Esophagus muscularis mucosa (tissue), 4 donors: ENCODE measurements at regions not wholly inside any gene's neighbourhood (a gene's known extent, or its start where the extent isn't known, plus 50 kb on each side); places are given as distances from the start of the nearest gene placed in this dataset.
"Not testable (repeated sequence)": the region's sequence is repeated elsewhere in the genome, so short reads cannot be mapped to it uniquely, and the experiment has no call there.

Experiments
- DNase-seq: peaks from one replicate; pipeline ENCODE4 v3.0.0-alpha.2; 2017; ENCODE audit errors: extremely low spot score
- H3K27ac ChIP-seq, 4 donors: fragments of 200-600 bp; sonication (generic); replicated peaks in 1 of 4; 1 replicate in 3 of 4; 2 replicates in 1 of 4; pipeline ENCODE4 v1.5.1; 2016 to 2019; ENCODE audit warnings: mild to moderate bottlenecking in 1 of 4
- H3K27me3 ChIP-seq, 4 donors: fragments of 200-600 bp; sonication (generic); one replicate each; pipeline versions ENCODE4 v1.5.1 to v1.6.0; 2016 to 2019
- H3K36me3 ChIP-seq, 4 donors: fragments of 200-600 bp; sonication (generic); one replicate each; pipeline ENCODE4 v1.5.1; 2016 to 2019
- H3K4me1 ChIP-seq, 4 donors: fragments of 200-600 bp; sonication (generic); one replicate each; pipeline ENCODE4 v1.5.1; 2016 to 2019
- H3K4me3 ChIP-seq, 4 donors: fragments of 200-600 bp; sonication (generic); 1 replicate in 2 of 4; 2 replicates in 2 of 4; pipeline ENCODE4 v1.5.1; 2016 to 2019; ENCODE audit warnings: mild to moderate bottlenecking in 4 of 4, moderate library complexity in 1 of 4
- H3K9me3 ChIP-seq, 4 donors: fragments of 200-600 bp; sonication (generic); 1 replicate in 3 of 4; 2 replicates in 1 of 4; pipeline ENCODE4 v1.5.1; 2016 to 2019
- CTCF ChIP-seq, 3 experiments: fragments of 200-600 bp in 2 of 3; fragments of 450-650 bp in 1 of 3; sonication (generic) in 2 of 3; IDR thresholded peaks; one replicate each; pipeline ENCODE4 v1.5.1; 2017 to 2019; ENCODE audit warnings: antibody characterized with exemption in 3 of 3, mild to moderate bottlenecking in 2 of 3, moderate library complexity in 1 of 3
- EP300 ChIP-seq: sonication (generic); formaldehyde crosslinking; IDR thresholded peaks from one replicate; pipeline ENCODE4 v1.6.1; 2017; ENCODE audit warnings: antibody characterized with exemption
- POLR2A ChIP-seq: fragments of 450-650 bp; IDR thresholded peaks from one replicate; pipeline ENCODE4 v1.6.1; 2017; ENCODE audit warnings: antibody characterized with exemption, moderate library complexity, mild to moderate bottlenecking, low read depth
- POLR2AphosphoS5 ChIP-seq, 2 donors: sonication (generic); formaldehyde crosslinking; IDR thresholded peaks; one replicate each; pipeline ENCODE4 v1.6.1; 2017; ENCODE audit warnings: antibody characterized with exemption in 2 of 2
- WGBS: methylation state at CpG from one replicate; pipeline ENCODE4 v1.1.5; 2018; 5-methylcytosine and 5-hydroxymethylcytosine counted together
- intact Hi-C: fragments of 100-400 bp; cut with DNase I; formaldehyde crosslinking; loops from one replicate; pipeline ENCODE4 v1.15.1; 2023

DNA sequence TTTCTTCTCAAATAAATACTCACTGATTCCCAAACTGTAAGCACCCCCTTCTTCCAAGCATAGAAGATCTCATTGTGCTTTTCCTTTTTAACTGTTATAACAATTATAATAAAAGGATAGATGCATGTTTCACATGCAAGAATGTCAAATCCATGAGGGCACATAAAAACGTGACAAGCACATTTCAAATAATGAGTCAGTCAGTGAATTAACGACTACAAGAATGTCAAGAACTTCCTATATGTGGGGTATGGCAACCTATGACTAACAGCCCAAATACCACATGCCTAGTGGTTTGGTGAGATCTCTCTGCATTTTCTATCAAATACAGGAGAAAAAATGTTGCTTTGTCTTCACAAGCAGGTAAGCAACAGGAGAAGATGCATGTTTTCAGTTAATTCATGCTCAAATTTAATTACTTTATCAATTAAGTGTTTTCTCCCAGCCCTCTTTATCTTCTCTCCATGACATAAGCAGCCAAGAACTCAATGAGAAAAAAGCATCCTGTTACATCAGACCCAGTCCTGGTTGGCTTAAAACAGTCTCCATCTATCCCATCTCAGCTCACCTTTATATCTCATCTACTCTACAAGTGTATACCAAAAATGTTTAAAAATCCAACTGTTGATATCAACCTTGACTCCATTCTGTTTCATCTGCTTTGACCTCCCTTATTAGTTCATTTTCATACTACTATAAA, 181.5 kb upstream of the LMCD1 start:
- Histone ChIP-seq H3K4me1 (no peaks in the 10 kb centered on the region), H3K36me3 (no peaks in the 10 kb centered on the region), H3K9me3 (no peaks in the 10 kb centered on the region), H3K27ac (no peak overlapping the region), H3K4me3 (no peak overlapping the region), H3K27me3 (no peaks in the 10 kb centered on the region)
- intact Hi-C loops = no loop called here
- DNase-seq = no peak
- TF ChIP-seq POLR2A (no peak), EP300 (no peak), POLR2AphosphoS5 (IDR thresholded peaks at IDR 0.05) (no peak), CTCF (IDR thresholded peaks at IDR 0.05) (no peak)
- 70% methylated on average over 2 of the region's 2 CpGs for WGBS

- Histone ChIP-seq H3K36me3 (no peaks in the 10 kb centered on the region), H3K9me3 (no peaks in the 10 kb centered on the region), H3K27me3 (no peaks in the 10 kb centered on the region), H3K4me3 (no peak overlapping the region), H3K4me1 (no peaks in the 10 kb centered on the region), H3K27ac (no peak overlapping the region)
- DNase-seq = no peak
- TF ChIP-seq EP300 (no peak), POLR2A (no peak), POLR2AphosphoS5 (IDR thresholded peaks at IDR 0.05) (no peak), CTCF (IDR thresholded peaks at IDR 0.05) (no peak)
- 84% methylated on average over 6 of the region's 6 CpGs for WGBS
- intact Hi-C loops = no loop called here
Observed at GRCh38 chr3:8320711-8321458, 180.7 kb upstream of the LMCD1 start.

GRCh38 chr3:8324747-8325146, 176.9 kb upstream of the LMCD1 start:
- H3K9me3 ChIP-seq = no peaks in the 10 kb centered on the region
- intact Hi-C loops = no loop called here
- H3K4me1 ChIP-seq = no peaks in the 10 kb centered on the region
- H3K4me3 ChIP-seq = no peak overlapping the region
- TF ChIP-seq POLR2A (no peak), CTCF (IDR thresholded peaks at IDR 0.05) (peak in 1 of 3 experiments; percentile 20)
- no peak for DNase-seq
- 87% methylated on average over 3 of the region's 3 CpGs for whole genome bisulfite sequencing
- H3K36me3 ChIP-seq = no peaks in the 10 kb centered on the region
- H3K27ac ChIP-seq = no peak overlapping the region
- H3K27me3 ChIP-seq = no peaks in the 10 kb centered on the region

- no peak overlapping the region for H3K27ac ChIP-seq
- no peak for DNase-seq
- no peaks in the 10 kb centered on the region for H3K9me3 ChIP-seq
- TF ChIP-seq EP300 (no peak), POLR2AphosphoS5 (IDR thresholded peaks at IDR 0.05) (no peak), CTCF (IDR thresholded peaks at IDR 0.05) (no peak), POLR2A (no peak)
- H3K4me1 ChIP-seq = no peaks in the 10 kb centered on the region
- H3K27me3 ChIP-seq = no peaks in the 10 kb centered on the region
- WGBS = 65% methylated on average over 2 of the region's 2 CpGs
- H3K36me3 ChIP-seq = no peaks in the 10 kb centered on the region
- no peak overlapping the region for H3K4me3 ChIP-seq
- intact Hi-C loops = no loop called here
Observed at GRCh38 chr3:8325306-8325705, 176.3 kb upstream of the LMCD1 start.

GRCh38 chr3:8325833-8326232, 175.8 kb upstream of the LMCD1 start:
- H3K9me3 ChIP-seq, H3K4me1 ChIP-seq, H3K36me3 ChIP-seq, H3K4me3 ChIP-seq, DNase-seq, H3K27me3 ChIP-seq, H3K27ac ChIP-seq, intact Hi-C loops: not testable (repeated sequence)
- 76% methylated on average over 18 of the region's 18 CpGs for WGBS
